ENCODE measurements at regions not wholly inside any gene's neighbourhood (a gene's known extent, or its start where the extent isn't known, plus 50 kb on each side); places are given as distances from the start of the nearest gene placed in this dataset.

GRCh38 chr4:38237139-38237538, 276.9 kb downstream of the PTTG2 start:
- CTCF ChIA-PET: no interaction called here

More at GRCh38 chr4:38237139-38237538, 276.9 kb downstream of the PTTG2 start:
- no peaks in the 10 kb centered on the region; the same call in 1 of the 2 replicates for H3K9me3 ChIP-seq (ENCODE audit: control insufficient read depth, insufficient read depth, low read length)
- H3K27me3 ChIP-seq (ENCODE audit: control insufficient read depth, insufficient read depth, low read length): peaks cover 7% of the 10 kb centered on the region
- H3K4me1 ChIP-seq (ENCODE audit: control insufficient read depth, insufficient read depth, low read length): no peaks in the 10 kb centered on the region
- H3K18ac ChIP-seq (ENCODE audit: low read depth, low read length): no peak overlapping the region
- H2AK9ac ChIP-seq (replicated peaks; ENCODE audit: low read depth, low read length, poor library complexity): no peak overlapping the region
- H2BK15ac ChIP-seq (ENCODE audit: low read depth, low read length): no peak overlapping the region
- no peak overlapping the region for H3K27ac ChIP-seq (ENCODE audit: insufficient read depth, low read length)
- H4K8ac ChIP-seq (ENCODE audit: low read depth in 2 of 2, low read length in 2 of 2): no peak overlapping the region
- ATAC-seq (ENCODE audit: low read depth): no peak
- H3K36me3 ChIP-seq (ENCODE audit: control insufficient read depth, insufficient read depth, low read length): no peaks in the 10 kb centered on the region
- no TSS peak for BruUV-seq (replicated peaks)
- no peaks in the 10 kb centered on the region for H4K20me1 ChIP-seq (ENCODE audit: insufficient read depth, low read length)
- no CpG with 5 or more reads among the region's 3 CpGs for WGBS, 2 experiments (ENCODE audit: extremely low coverage in 2 of 2, insufficient read length in 1 of 2)
- no peak overlapping the region for H2BK5ac ChIP-seq (ENCODE audit: low read depth, low read length, poor library complexity, severe bottlenecking)
- no peaks in the 10 kb centered on the region for H3K9me1 ChIP-seq (ENCODE audit: insufficient read depth, low read length)
- H2AK5ac ChIP-seq (ENCODE audit: low read depth, low read length): no peak overlapping the region
- intact Hi-C loops (cut with micrococcal nuclease): no loop called here
- no peak overlapping the region for H2BK20ac ChIP-seq (ENCODE audit: low read depth, low read length)
- no peak overlapping the region for H3K9ac ChIP-seq (ENCODE audit: low read depth, low read length)
- DNase-seq: peak; percentile 55
- H3K4me2 ChIP-seq (ENCODE audit: low read depth, low read length): no peak overlapping the region
- H3K4me3 ChIP-seq (ENCODE audit: insufficient read depth, low read depth, low read length): no peak overlapping the region
- dilution Hi-C loops (cut with HindIII; ENCODE audit: low sequenced_read_pairs, unreplicated experiment): no loop called here
- TF ChIP-seq MXI1 (IDR thresholded peaks at IDR 0.05; ENCODE audit: borderline replicate concordance, low read depth, low read length) (no peak), RFX5 (IDR thresholded peaks at IDR 0.05; ENCODE audit: low read depth, low read length) (no peak), RAD21 (IDR thresholded peaks at IDR 0.05; ENCODE audit: low read length) (no peak), MAZ (IDR thresholded peaks at IDR 0.05; ENCODE audit: borderline replicate concordance, low read depth, low read length) (no peak), NFE2L2 (IDR thresholded peaks at IDR 0.05; ENCODE audit: low read depth, low read length) (no peak), FOS (IDR thresholded peaks at IDR 0.05; ENCODE audit: low read depth, low read length) (no peak), MAFK (IDR thresholded peaks at IDR 0.05; ENCODE audit: low read depth, low read length) (no peak), CTCF (conservative IDR thresholded peaks at IDR 0.05; ENCODE audit: low read depth, low read length) (no peak), RCOR1 (IDR thresholded peaks at IDR 0.05; ENCODE audit: insufficient replicate concordance, low read length) (no peak), SMC3 (IDR thresholded peaks at IDR 0.05; ENCODE audit: low read depth, low read length) (no peak), CHD1 (IDR thresholded peaks at IDR 0.05; ENCODE audit: low read depth, low read length) (no peak), CEBPB (IDR thresholded peaks at IDR 0.05; ENCODE audit: low read depth, low read length) (no peak), BHLHE40 (IDR thresholded peaks at IDR 0.05; ENCODE audit: low read depth, low read length) (no peak), POLR2A (IDR thresholded peaks at IDR 0.05; ENCODE audit: low read depth, low read length) (no peak)
- TF ChIP-seq, protein P1, sequence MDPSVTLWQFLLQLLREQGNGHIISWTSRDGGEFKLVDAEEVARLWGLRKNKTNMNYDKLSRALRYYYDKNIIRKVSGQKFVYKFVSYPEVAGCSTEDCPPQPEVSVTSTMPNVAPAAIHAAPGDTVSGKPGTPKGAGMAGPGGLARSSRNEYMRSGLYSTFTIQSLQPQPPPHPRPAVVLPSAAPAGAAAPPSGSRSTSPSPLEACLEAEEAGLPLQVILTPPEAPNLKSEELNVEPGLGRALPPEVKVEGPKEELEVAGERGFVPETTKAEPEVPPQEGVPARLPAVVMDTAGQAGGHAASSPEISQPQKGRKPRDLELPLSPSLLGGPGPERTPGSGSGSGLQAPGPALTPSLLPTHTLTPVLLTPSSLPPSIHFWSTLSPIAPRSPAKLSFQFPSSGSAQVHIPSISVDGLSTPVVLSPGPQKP (IDR thresholded peaks at IDR 0.05; ENCODE audit: borderline replicate concordance, low read depth, low read length): no peak
- TF ChIP-seq, protein P2, sequence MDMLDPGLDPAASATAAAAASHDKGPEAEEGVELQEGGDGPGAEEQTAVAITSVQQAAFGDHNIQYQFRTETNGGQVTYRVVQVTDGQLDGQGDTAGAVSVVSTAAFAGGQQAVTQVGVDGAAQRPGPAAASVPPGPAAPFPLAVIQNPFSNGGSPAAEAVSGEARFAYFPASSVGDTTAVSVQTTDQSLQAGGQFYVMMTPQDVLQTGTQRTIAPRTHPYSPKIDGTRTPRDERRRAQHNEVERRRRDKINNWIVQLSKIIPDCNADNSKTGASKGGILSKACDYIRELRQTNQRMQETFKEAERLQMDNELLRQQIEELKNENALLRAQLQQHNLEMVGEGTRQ (IDR thresholded peaks at IDR 0.05; ENCODE audit: low read depth, low read length): no peak
- H2AFZ ChIP-seq (replicated peaks; ENCODE audit: low read length, poor library complexity): no peak overlapping the region
- H4K91ac ChIP-seq (ENCODE audit: insufficient read depth, low read depth, low read length): no peak overlapping the region
- H3K14ac ChIP-seq (replicated peaks; ENCODE audit: low read depth, low read length): no peak overlapping the region; the same call in 1 of the 2 replicates
- H4K5ac ChIP-seq (ENCODE audit: low read depth, low read length): no peak overlapping the region
- H3K23ac ChIP-seq (ENCODE audit: low read depth, low read length): no peak overlapping the region
- no peak overlapping the region for H3K4ac ChIP-seq (ENCODE audit: low read depth, low read length)
- POLR2A ChIA-PET (ENCODE audit: unreplicated experiment): no interaction called here
- in situ Hi-C loops (cut with MboI; ENCODE audit: low sequenced_read_pairs): no loop called here
- no peak overlapping the region for H3K56ac ChIP-seq (ENCODE audit: extremely low read depth, insufficient read depth, low read length)
- H3K79me1 ChIP-seq (ENCODE audit: low read depth in 1 of 2, low read length in 2 of 2): no peaks in the 10 kb centered on the region
- H2BK120ac ChIP-seq (ENCODE audit: low read depth, low read length): no peak overlapping the region

Measured in IMR-90 (cell line).